ENCODE measurements at regions not wholly inside any gene's neighbourhood (a gene's known extent, or its start where the extent isn't known, plus 50 kb on each side); places are given as distances from the start of the nearest gene placed in this dataset.

DNA sequence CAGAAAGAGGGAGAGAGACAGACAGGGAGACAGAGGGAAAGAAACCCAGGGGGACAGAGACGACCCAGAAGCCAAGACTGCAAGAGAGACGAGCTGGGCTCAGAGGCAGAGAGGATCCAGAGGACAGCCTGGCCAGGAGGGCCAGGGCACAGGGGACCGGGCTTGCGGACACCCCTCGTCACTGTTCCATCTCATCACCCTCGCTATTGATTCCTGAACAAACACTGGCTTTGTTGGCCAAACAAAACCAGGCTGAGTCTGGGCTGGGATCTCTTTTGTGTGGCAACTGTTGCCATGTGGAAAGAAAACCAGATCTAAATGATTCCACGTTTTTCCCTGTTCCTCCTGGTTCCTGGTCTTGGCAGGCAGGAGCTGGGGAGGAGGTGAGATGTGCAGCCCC is 339.4 kb downstream of the MN1 start:
- Histone ChIP-seq H3K27ac (no peak overlapping the region), H3K9me3 (peaks cover 0 to 12% of the 10 kb centered on the region in 2 donors), H3K4me3 (no peak overlapping the region), H3K27me3 (no peaks in the 10 kb centered on the region), H3K36me3 (no peaks in the 10 kb centered on the region), H3K4me1 (no peaks in the 10 kb centered on the region)
- TF ChIP-seq, protein P1, sequence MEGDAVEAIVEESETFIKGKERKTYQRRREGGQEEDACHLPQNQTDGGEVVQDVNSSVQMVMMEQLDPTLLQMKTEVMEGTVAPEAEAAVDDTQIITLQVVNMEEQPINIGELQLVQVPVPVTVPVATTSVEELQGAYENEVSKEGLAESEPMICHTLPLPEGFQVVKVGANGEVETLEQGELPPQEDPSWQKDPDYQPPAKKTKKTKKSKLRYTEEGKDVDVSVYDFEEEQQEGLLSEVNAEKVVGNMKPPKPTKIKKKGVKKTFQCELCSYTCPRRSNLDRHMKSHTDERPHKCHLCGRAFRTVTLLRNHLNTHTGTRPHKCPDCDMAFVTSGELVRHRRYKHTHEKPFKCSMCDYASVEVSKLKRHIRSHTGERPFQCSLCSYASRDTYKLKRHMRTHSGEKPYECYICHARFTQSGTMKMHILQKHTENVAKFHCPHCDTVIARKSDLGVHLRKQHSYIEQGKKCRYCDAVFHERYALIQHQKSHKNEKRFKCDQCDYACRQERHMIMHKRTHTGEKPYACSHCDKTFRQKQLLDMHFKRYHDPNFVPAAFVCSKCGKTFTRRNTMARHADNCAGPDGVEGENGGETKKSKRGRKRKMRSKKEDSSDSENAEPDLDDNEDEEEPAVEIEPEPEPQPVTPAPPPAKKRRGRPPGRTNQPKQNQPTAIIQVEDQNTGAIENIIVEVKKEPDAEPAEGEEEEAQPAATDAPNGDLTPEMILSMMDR (IDR thresholded peaks at IDR 0.05): no peak
- DNase-seq (ENCODE audit: low spot score): no peak

DNA sequence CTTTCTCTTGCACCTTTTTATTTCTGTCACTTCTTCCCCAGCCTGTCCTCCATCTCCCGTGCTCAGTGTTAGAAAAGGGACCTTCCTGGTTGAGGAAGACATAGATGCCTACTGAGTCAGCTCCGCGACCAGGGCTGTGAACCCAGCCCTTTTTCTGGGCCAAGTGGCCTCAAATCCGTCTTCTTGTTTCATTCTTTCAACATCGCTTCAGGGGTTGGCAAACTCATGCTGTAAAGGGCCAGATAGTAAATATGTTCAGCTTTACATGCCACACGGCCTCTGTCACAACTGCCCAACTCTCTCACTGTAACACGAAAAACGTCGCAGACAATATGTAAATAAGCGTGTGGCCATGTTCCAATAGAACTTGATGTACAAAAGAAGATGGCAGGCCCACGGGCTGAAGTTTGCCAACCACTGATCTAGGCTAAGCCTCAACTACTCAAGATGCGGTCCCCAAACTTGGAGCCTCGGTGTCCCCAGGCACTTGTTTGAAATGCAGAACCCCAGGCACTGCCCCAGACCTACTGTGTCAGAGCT is 338.4 kb downstream of the MN1 start:
- no peak overlapping the region for H3K27ac ChIP-seq
- TF ChIP-seq, protein P1 (IDR thresholded peaks at IDR 0.05): no peak
- H3K36me3 ChIP-seq: no peaks in the 10 kb centered on the region
- peaks cover 0 to 12% of the 10 kb centered on the region in 2 donors for H3K9me3 ChIP-seq
- H3K4me1 ChIP-seq: no peaks in the 10 kb centered on the region
- H3K4me3 ChIP-seq: no peak overlapping the region
- no peak for DNase-seq (ENCODE audit: low spot score)
- no peaks in the 10 kb centered on the region for H3K27me3 ChIP-seq

DNA sequence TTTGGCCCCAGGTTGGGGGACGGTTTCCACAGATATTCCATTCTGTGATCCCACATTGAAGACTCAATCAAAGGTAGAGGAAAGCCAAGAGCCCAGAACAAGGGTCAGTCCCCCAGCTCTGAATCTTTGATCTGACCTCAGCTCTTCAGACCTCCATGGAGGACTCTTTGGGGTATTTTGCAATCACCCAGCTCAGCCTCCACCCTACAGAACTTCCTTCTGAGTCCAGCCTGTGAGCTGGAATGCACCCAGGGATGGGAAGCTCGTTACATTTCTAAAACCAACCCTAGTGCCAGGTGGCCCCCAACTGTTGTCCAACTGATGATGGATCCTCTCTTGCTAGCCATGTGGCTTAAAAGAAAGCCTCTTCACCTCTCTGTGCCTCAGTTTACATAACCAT is 335.3 kb downstream of the MN1 start:
- H3K36me3 ChIP-seq: no peaks in the 10 kb centered on the region
- no peak overlapping the region for H3K4me3 ChIP-seq
- H3K4me1 ChIP-seq: no peaks in the 10 kb centered on the region
- H3K27me3 ChIP-seq: no peaks in the 10 kb centered on the region
- TF ChIP-seq, protein P1 (IDR thresholded peaks at IDR 0.05): no peak
- peaks cover 0 to 12% of the 10 kb centered on the region in 2 donors for H3K9me3 ChIP-seq
- H3K27ac ChIP-seq: no peak overlapping the region
- DNase-seq (ENCODE audit: low spot score): no peak

DNA sequence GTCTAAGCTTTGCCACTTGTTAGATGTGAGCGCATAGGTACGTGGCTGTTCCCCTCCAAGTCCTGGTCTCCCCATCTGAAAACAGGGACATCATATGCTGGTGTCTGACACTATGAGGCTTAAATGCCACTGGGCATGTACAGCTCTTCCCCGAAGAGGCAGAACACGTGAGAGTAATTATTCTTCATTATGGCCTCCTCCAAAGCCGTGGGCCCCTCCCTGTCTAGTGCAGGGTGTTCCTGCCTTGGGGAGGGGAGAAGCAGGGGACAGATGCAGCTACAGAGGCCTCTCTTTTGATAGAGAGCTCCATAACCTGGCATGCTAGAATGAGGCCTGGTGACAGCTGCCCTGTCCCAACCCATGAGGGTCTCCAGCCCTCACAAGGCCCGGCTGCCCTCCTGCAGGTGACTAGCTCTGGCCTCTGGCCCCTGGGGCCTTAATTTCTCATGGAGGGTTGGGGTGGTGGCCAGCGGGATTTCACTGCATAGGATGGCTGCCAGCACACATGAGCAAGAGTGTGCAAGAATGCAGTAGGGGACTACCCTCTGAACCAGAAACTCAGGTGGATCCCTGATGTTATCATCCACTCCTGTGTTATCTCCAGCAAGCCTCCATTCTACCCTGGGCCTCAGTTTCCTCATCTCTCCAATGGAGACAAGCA is 334.6 kb downstream of the MN1 start:
- no peak overlapping the region for H3K27ac ChIP-seq
- no peak overlapping the region for H3K4me3 ChIP-seq
- H3K36me3 ChIP-seq: no peaks in the 10 kb centered on the region
- no peaks in the 10 kb centered on the region for H3K27me3 ChIP-seq
- H3K9me3 ChIP-seq: peaks cover 0 to 12% of the 10 kb centered on the region in 2 donors
- H3K4me1 ChIP-seq: no peaks in the 10 kb centered on the region
- DNase-seq (ENCODE audit: low spot score): no peak
- TF ChIP-seq, protein P1 (IDR thresholded peaks at IDR 0.05): no peak

DNA sequence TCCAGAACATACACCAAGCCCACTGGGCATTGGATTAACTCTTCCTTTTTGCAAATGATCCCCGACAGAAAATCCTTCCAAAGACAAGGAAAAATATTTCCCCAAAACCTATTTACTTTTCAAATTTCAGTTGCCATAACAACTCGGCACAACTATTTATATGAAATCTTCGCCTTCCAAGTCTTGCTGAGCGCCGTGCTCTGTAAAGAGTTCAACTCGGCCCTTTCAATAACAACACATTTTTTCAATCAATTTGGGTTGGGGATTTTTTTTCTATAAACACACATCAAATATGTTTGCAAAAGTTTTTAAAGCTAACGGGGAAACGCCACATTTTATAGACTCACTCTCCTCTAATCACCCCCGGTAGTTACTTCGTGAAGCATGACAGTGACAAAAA is 333.8 kb downstream of the MN1 start:
- DNase-seq (ENCODE audit: low spot score): no peak
- TF ChIP-seq, protein P1 (IDR thresholded peaks at IDR 0.05): no peak

DNA sequence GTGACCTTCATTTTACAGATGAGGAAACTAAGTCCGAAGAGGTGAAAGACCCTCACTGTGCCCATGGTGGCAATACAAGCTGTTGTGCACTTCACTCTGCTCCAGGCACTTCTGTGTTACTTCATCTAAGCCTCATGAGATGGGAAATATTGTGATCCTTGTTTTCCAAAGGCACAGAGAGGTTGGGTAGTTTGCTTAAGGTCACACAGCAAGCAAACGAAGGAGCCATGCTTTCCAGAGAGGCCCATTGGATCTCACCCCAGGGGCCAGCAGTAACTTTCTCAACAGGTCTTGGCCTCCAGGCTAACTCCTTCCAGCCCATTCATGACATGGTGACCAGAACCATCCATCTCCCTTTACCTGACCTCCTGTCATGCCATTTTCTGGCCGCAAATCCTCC is 332.8 kb downstream of the MN1 start:
- Histone ChIP-seq H3K27me3 (no peaks in the 10 kb centered on the region), H3K27ac (no peak overlapping the region), H3K4me1 (no peaks in the 10 kb centered on the region), H3K36me3 (no peaks in the 10 kb centered on the region), H3K4me3 (no peak overlapping the region), H3K9me3 (peaks cover 0 to 4% of the 10 kb centered on the region in 2 donors)
- no peak for DNase-seq (ENCODE audit: low spot score)
- TF ChIP-seq, protein P1 (IDR thresholded peaks at IDR 0.05): no peak

More for the DNA sequence above, 333.8 kb downstream of the MN1 start:
- H3K27me3 ChIP-seq: no peaks in the 10 kb centered on the region
- no peaks in the 10 kb centered on the region for H3K36me3 ChIP-seq
- no peak overlapping the region for H3K4me3 ChIP-seq
- H3K27ac ChIP-seq: no peak overlapping the region
- peaks cover 0 to 12% of the 10 kb centered on the region in 2 donors for H3K9me3 ChIP-seq
- no peaks in the 10 kb centered on the region for H3K4me1 ChIP-seq

Measured in right atrium auricular region (tissue), 2 donors.